ENCODE measurements at regions not wholly inside any gene's neighbourhood (a gene's known extent, or its start where the extent isn't known, plus 50 kb on each side); places are given as distances from the start of the nearest gene placed in this dataset.

GRCh38 chr20:55354720-55355119, 650.6 kb downstream of the CBLN4 start:
- no peak for DNase-seq (ENCODE audit: low read depth)
- TF ChIP-seq MAX (IDR thresholded peaks at IDR 0.05; ENCODE audit: low read depth, low read length), result no peak
- TF ChIP-seq POLR2A (IDR thresholded peaks at IDR 0.05; ENCODE audit: extremely low read depth, insufficient read length), result no peak
- no peak overlapping the region for H3K4me3 ChIP-seq (ENCODE audit: low read depth, low read length)

GRCh38 chr20:55353206-55353605, 652.1 kb downstream of the CBLN4 start:
- TF ChIP-seq MAX (IDR thresholded peaks at IDR 0.05; ENCODE audit: low read depth, low read length) (no peak), CTCF (IDR thresholded peaks at IDR 0.05; ENCODE audit: low read depth, low read length) (no peak)
- H3K4me3 ChIP-seq (ENCODE audit: low read depth, low read length), result no peak overlapping the region
- no peak for DNase-seq (ENCODE audit: low read depth)

GRCh38 chr20:55348223-55348622, 657.1 kb downstream of the CBLN4 start:
- H3K4me3 ChIP-seq (ENCODE audit: low read depth, low read length), result no peak overlapping the region
- TF ChIP-seq CTCF (IDR thresholded peaks at IDR 0.05; ENCODE audit: low read depth, low read length) (no peak), POLR2A (IDR thresholded peaks at IDR 0.05; ENCODE audit: extremely low read depth, insufficient read length) (no peak), MYC (IDR thresholded peaks at IDR 0.05; ENCODE audit: low read depth, low read length) (no peak), MAX (IDR thresholded peaks at IDR 0.05; ENCODE audit: low read depth, low read length) (no peak)
- no peak for DNase-seq (ENCODE audit: low read depth)

- TF ChIP-seq MAX (IDR thresholded peaks at IDR 0.05; ENCODE audit: low read depth, low read length) (no peak), MYC (IDR thresholded peaks at IDR 0.05; ENCODE audit: low read depth, low read length) (no peak), POLR2A (IDR thresholded peaks at IDR 0.05; ENCODE audit: extremely low read depth, insufficient read length) (no peak), CTCF (IDR thresholded peaks at IDR 0.05; ENCODE audit: low read depth, low read length) (no peak)
- DNase-seq (ENCODE audit: low read depth), result no peak
- no peak overlapping the region for H3K4me3 ChIP-seq (ENCODE audit: low read depth, low read length)
Measured at GRCh38 chr20:55342822-55343221, 662.5 kb downstream of the CBLN4 start.

- no peak for DNase-seq (ENCODE audit: low read depth)
- no peak for TF ChIP-seq MYC (IDR thresholded peaks at IDR 0.05; ENCODE audit: low read depth, low read length)
- TF ChIP-seq MAX (IDR thresholded peaks at IDR 0.05; ENCODE audit: low read depth, low read length), result no peak
Measured at GRCh38 chr20:55333798-55334197, 671.5 kb downstream of the CBLN4 start.

DNA sequence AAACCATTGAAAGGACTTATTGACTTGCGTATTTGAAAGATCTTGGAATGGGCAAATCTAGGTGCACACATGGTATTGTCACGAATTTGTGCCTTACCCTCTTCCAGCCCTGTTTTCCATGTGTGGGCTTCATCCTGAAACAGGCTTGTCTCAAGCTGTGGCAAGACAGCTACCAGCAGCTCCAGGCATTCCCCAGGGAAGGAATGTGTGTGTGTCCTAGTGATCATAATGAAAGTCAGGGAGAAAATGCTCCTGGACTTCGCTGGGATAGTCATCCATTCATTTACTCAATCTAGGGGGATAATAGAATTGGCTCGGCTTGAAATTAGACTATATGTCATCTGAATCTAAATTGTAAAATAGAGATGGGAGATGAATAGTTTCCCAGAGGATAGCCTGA, 676.2 kb downstream of the CBLN4 start:
- DNase-seq (ENCODE audit: low read depth), result no peak
- no peak overlapping the region for H3K4me3 ChIP-seq (ENCODE audit: low read depth, low read length)
- TF ChIP-seq POLR2A (IDR thresholded peaks at IDR 0.05; ENCODE audit: extremely low read depth, insufficient read length), result no peak
- no peak for TF ChIP-seq MYC (IDR thresholded peaks at IDR 0.05; ENCODE audit: low read depth, low read length)
- no peak for TF ChIP-seq CTCF (IDR thresholded peaks at IDR 0.05; ENCODE audit: low read depth, low read length)
- no peak for TF ChIP-seq MAX (IDR thresholded peaks at IDR 0.05; ENCODE audit: low read depth, low read length)

More at GRCh38 chr20:55333798-55334197, 671.5 kb downstream of the CBLN4 start:
- no peak overlapping the region for H3K4me3 ChIP-seq (ENCODE audit: low read depth, low read length)

GRCh38 chr20:55322745-55323144, 682.6 kb downstream of the CBLN4 start:
- H3K4me3 ChIP-seq (ENCODE audit: low read depth, low read length), result no peak overlapping the region
- TF ChIP-seq MYC (IDR thresholded peaks at IDR 0.05; ENCODE audit: low read depth, low read length) (no peak), CTCF (IDR thresholded peaks at IDR 0.05; ENCODE audit: low read depth, low read length) (no peak), MAX (IDR thresholded peaks at IDR 0.05; ENCODE audit: low read depth, low read length) (no peak), POLR2A (IDR thresholded peaks at IDR 0.05; ENCODE audit: extremely low read depth, insufficient read length) (no peak)
- DNase-seq (ENCODE audit: low read depth), result no peak
